Fibroblast of peridontal ligament (primary cell): ENCODE measurements at regions not wholly inside any gene's neighbourhood (a gene's known extent, or its start where the extent isn't known, plus 50 kb on each side); places are given as distances from the start of the nearest gene placed in this dataset.
"Not testable (repeated sequence)": the region's sequence is repeated elsewhere in the genome, so short reads cannot be mapped to it uniquely, and the experiment has no call there.

Source experiments
- DNase-seq: peaks from one replicate; pipeline ENCODE4 v3.0.0-alpha.2; 2010; ENCODE audit errors: extremely low read depth

GRCh38 chr15:84152381-84152979 lies 83.1 kb upstream of the GOLGA6L4 start:
- DNase-seq = not testable (repeated sequence)

- not testable (repeated sequence) for DNase-seq
Measured at GRCh38 chr15:84153655-84154140, 81.9 kb upstream of the GOLGA6L4 start.

- DNase-seq = not testable (repeated sequence)
Measured at GRCh38 chr15:84154314-84154713, 81.3 kb upstream of the GOLGA6L4 start.

- DNase-seq = not testable (repeated sequence)
Measured at GRCh38 chr15:84154787-84155186, 80.8 kb upstream of the GOLGA6L4 start.

GRCh38 chr15:84155792-84156587 lies 79.6 kb upstream of the GOLGA6L4 start:
- not testable (repeated sequence) for DNase-seq

GRCh38 chr15:84156588-84156840 lies 79.1 kb upstream of the GOLGA6L4 start:
- DNase-seq = not testable (repeated sequence)

- not testable (repeated sequence) for DNase-seq
Measured at GRCh38 chr15:84157056-84157632, 78.4 kb upstream of the GOLGA6L4 start.

GRCh38 chr15:84157857-84158256 lies 77.7 kb upstream of the GOLGA6L4 start:
- DNase-seq = not testable (repeated sequence)

- not testable (repeated sequence) for DNase-seq
Measured at GRCh38 chr15:84159346-84160269, 76.0 kb upstream of the GOLGA6L4 start.

GRCh38 chr15:84164423-84165292 lies 70.9 kb upstream of the GOLGA6L4 start:
- not testable (repeated sequence) for DNase-seq

- DNase-seq = not testable (repeated sequence)
Measured at GRCh38 chr15:84170029-84170428, 65.5 kb upstream of the GOLGA6L4 start.

GRCh38 chr15:84173231-84173610 lies 62.4 kb upstream of the GOLGA6L4 start:
- not testable (repeated sequence) for DNase-seq
